ENCODE measurements at regions not wholly inside any gene's neighbourhood (a gene's known extent, or its start where the extent isn't known, plus 50 kb on each side); places are given as distances from the start of the nearest gene placed in this dataset.

DNA sequence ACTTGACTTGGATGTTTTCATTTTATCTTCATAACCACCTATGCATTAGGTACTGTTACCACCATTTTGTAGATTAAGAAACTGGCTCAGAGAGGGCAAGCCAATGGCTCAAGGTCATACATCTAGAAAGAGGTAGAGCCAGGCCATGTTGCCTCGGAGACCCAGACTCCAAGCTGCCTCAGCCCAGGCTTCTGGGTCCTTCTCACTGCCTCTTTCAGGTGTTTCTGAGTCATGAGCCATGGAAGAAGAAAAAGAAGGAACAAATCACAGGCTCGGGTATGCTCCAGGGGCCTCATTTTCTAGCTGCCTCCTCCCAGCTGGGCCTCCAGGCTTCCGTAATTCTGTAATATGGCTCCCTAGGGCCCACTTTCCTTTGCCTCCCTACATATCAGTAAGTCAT lies 226.5 kb upstream of the TOPAZ1 start:
- no peak for TF ChIP-seq CTCF (IDR thresholded peaks at IDR 0.05)
- TF ChIP-seq EZH2 (IDR thresholded peaks at IDR 0.05; ENCODE audit: borderline replicate concordance, insufficient read depth, low read depth, low read length, poor library complexity, severe bottlenecking): no peak
